Calu3 (cell line): ENCODE measurements at regions not wholly inside any gene's neighbourhood (a gene's known extent, or its start where the extent isn't known, plus 50 kb on each side); places are given as distances from the start of the nearest gene placed in this dataset.

Source experiments
- BruUV-seq: library from RNA; stranded (reverse); fragments of 400-500 nt; replicated peaks from 2 replicates; lab custom pipeline; 2021; lab: Mats Ljungman, UMichigan
- CTCF ChIA-PET: fragments of 300-600 bp; sonication (Branson Sonifier 250); formaldehyde crosslinking; loops from one replicate; lab custom pipeline; 2022; ENCODE audit warnings: antibody characterized with exemption; lab: Charles Lee
- DNase-seq: peaks from one replicate; pipeline ENCODE4 v3.0.0; 2022
- H3K27ac Mint-ChIP-seq: one replicate; pipeline ENCODE4 v1.8.0; 2022; ENCODE audit warnings: mixed read lengths; ENCODE audit not compliant: unreplicated experiment
- H3K27me3 Mint-ChIP-seq: one replicate; pipeline ENCODE4 v1.8.0; 2022; ENCODE audit warnings: mixed read lengths; ENCODE audit not compliant: unreplicated experiment
- H3K36me3 Mint-ChIP-seq: one replicate; pipeline ENCODE4 v1.8.0; 2022; ENCODE audit warnings: mild to moderate bottlenecking, moderate library complexity, mixed read lengths; ENCODE audit not compliant: insufficient read depth, unreplicated experiment
- H3K4me1 Mint-ChIP-seq: one replicate; pipeline ENCODE4 v1.8.0; 2022; ENCODE audit warnings: mild to moderate bottlenecking, low read depth, mixed read lengths; ENCODE audit not compliant: unreplicated experiment
- H3K4me3 Mint-ChIP-seq: one replicate; pipeline ENCODE4 v1.8.0; 2022; ENCODE audit warnings: mild to moderate bottlenecking, low read depth, moderate library complexity, mixed read lengths; ENCODE audit not compliant: unreplicated experiment
- H3K9me3 Mint-ChIP-seq: one replicate; pipeline ENCODE4 v1.8.0; 2022; ENCODE audit warnings: low read depth, mixed read lengths; ENCODE audit not compliant: unreplicated experiment
- intact Hi-C: fragments of 100-400 bp; cut with micrococcal nuclease; formaldehyde crosslinking; loops from one replicate; pipeline ENCODE4 v1.10.0; 2022; ENCODE audit not compliant: unreplicated experiment
- TF ChIP-seq, protein P1 (sequence below): fragments of 200-600 bp; IDR thresholded peaks from one replicate; pipeline ENCODE4 v1.8.0; 2022; ENCODE audit warnings: antibody characterized with exemption; ENCODE audit not compliant: unreplicated experiment

DNA sequence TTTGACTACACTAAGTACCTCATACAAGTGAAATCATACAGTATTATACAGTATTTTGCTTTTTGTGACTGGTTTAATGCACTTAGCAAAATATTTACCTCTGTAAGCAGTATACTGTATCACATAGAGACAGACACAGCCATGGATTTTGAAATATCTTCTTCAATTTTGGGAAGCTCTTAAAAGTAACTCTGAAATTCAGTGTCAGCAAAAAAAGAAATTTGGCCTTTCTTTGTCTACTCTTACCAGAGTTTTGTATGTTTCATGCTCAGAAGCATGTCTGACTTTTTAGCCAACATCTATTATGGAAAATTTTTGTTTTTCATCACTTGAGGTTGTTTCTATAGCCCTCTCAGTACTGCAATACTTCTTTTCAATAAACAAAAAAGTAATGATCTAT, 1102.2 kb downstream of the TRHDE start:
- TF ChIP-seq, protein P1, sequence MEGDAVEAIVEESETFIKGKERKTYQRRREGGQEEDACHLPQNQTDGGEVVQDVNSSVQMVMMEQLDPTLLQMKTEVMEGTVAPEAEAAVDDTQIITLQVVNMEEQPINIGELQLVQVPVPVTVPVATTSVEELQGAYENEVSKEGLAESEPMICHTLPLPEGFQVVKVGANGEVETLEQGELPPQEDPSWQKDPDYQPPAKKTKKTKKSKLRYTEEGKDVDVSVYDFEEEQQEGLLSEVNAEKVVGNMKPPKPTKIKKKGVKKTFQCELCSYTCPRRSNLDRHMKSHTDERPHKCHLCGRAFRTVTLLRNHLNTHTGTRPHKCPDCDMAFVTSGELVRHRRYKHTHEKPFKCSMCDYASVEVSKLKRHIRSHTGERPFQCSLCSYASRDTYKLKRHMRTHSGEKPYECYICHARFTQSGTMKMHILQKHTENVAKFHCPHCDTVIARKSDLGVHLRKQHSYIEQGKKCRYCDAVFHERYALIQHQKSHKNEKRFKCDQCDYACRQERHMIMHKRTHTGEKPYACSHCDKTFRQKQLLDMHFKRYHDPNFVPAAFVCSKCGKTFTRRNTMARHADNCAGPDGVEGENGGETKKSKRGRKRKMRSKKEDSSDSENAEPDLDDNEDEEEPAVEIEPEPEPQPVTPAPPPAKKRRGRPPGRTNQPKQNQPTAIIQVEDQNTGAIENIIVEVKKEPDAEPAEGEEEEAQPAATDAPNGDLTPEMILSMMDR, result no peak
- H3K4me3 Mint-ChIP-seq, result no peak overlapping the region
- CTCF ChIA-PET, result no interaction called here
- no peak for DNase-seq
- H3K9me3 Mint-ChIP-seq, result peaks cover 2% of the 10 kb centered on the region
- no peaks in the 10 kb centered on the region for H3K4me1 Mint-ChIP-seq
- intact Hi-C loops, result no loop called here
- H3K27ac Mint-ChIP-seq, result no peak overlapping the region
- no peaks in the 10 kb centered on the region for H3K27me3 Mint-ChIP-seq
- H3K36me3 Mint-ChIP-seq, result no peaks in the 10 kb centered on the region
- BruUV-seq, result no TSS peak

DNA sequence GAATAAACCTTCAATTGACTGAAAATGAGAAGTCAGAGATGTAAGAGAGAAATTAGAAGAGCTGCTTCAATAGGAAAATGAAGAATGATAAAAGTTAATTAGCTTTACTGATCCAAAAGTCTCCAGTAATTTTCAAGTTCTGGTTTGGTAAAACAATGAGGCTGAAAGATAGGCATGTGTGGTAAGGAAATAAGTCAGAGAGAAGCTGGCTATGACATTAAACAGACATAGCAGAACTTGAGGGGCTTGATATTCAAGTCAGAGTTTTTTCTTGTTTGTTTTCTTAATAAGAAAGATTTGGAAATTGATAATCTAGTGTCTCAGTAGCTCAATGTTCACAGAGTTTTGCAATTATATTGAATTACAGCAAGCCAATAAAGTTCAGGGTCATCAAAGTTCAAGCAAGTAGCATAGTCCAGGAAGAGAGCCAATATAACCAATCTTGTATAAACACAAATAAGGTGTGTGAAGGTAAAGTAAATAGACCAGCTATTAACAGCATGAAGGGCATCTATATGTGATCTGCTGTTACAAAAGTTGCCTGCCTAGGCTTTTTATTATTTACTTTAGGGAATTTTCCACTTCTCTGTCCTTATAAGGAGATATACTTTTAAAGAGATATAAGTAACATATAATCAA, 1111.5 kb downstream of the TRHDE start:
- H3K36me3 Mint-ChIP-seq, result no peaks in the 10 kb centered on the region
- no TSS peak for BruUV-seq
- no peak for DNase-seq

DNA sequence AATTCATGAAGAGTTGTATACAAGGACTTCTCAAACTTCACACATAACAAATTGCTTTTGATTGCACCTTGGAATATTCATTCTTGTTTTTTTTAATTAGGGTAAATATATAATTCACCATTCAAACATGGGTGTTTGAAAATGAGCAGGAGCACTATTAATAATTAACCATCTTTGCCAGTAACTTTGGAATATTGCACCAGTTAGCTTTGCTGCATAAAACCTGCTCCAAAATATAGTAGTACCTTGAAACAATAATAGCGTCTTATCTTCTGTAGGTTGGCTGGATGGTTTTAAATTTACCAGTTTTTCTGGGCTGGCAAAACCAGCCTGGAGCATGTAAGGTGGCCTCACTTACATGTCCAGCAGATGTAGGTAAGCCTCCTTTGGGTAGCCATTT, 1112.4 kb downstream of the TRHDE start:
- CTCF ChIA-PET, result no interaction called here
- H3K4me1 Mint-ChIP-seq, result peaks cover 32% of the 10 kb centered on the region
- H3K9me3 Mint-ChIP-seq, result peaks cover 5% of the 10 kb centered on the region
- intact Hi-C loops, result no loop called here
- no peak overlapping the region for H3K4me3 Mint-ChIP-seq
- H3K36me3 Mint-ChIP-seq, result no peaks in the 10 kb centered on the region
- TF ChIP-seq, protein P1, result no peak
- H3K27me3 Mint-ChIP-seq, result no peaks in the 10 kb centered on the region
- H3K27ac Mint-ChIP-seq, result no peak overlapping the region
- BruUV-seq, result no TSS peak
- no peak for DNase-seq

More for the DNA sequence above, 1111.5 kb downstream of the TRHDE start:
- Mint-ChIP-seq H3K27ac (no peak overlapping the region), H3K27me3 (no peaks in the 10 kb centered on the region), H3K9me3 (peaks cover 5% of the 10 kb centered on the region), H3K4me3 (no peak overlapping the region), H3K4me1 (peaks cover 32% of the 10 kb centered on the region)
- CTCF ChIA-PET, result no interaction called here
- TF ChIP-seq, protein P1, result no peak
- intact Hi-C loops, result no loop called here

DNA sequence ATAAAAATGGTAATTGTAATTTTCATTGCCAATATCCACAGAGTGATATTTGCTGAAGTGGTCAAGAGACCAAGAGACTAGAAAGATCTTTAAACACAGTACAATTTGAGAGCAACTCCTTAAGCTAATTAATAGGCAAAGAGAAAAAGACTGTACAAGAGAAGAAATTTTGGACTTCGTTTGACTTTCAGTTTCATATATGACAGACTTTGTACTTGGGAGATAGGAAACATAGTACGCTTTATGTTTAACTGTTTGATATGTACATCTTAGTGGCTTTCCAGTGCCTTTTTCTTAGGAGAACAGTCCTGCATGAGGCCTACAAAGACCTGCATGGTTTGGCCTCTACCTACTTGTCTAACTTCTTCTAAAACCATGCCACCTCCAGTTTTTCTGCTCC, 1118.1 kb downstream of the TRHDE start:
- no peaks in the 10 kb centered on the region for H3K36me3 Mint-ChIP-seq
- no peaks in the 10 kb centered on the region for H3K9me3 Mint-ChIP-seq
- H3K4me3 Mint-ChIP-seq, result no peak overlapping the region
- TF ChIP-seq, protein P1, result no peak
- no peak for DNase-seq
- CTCF ChIA-PET, result no interaction called here
- no TSS peak for BruUV-seq
- H3K4me1 Mint-ChIP-seq, result no peaks in the 10 kb centered on the region
- no peaks in the 10 kb centered on the region for H3K27me3 Mint-ChIP-seq
- intact Hi-C loops, result no loop called here
- no peak overlapping the region for H3K27ac Mint-ChIP-seq
